ENCODE measurements at regions not wholly inside any gene's neighbourhood (a gene's known extent, or its start where the extent isn't known, plus 50 kb on each side); places are given as distances from the start of the nearest gene placed in this dataset.
"Not testable (repeated sequence)": the region's sequence is repeated elsewhere in the genome, so short reads cannot be mapped to it uniquely, and the experiment has no call there.

GRCh38 chr5:130955041-130955440, 210.0 kb downstream of the HINT1 start:
- no peak for DNase-seq (ENCODE audit: low spot score)

GRCh38 chr5:130954336-130954735, 210.7 kb downstream of the HINT1 start:
- DNase-seq (ENCODE audit: low spot score), result no peak

GRCh38 chr5:130939059-130939458, 226.0 kb downstream of the HINT1 start:
- DNase-seq (ENCODE audit: low spot score), result no peak

GRCh38 chr5:130937046-130937445, 228.0 kb downstream of the HINT1 start:
- DNase-seq (ENCODE audit: low spot score), result no peak

GRCh38 chr5:130923543-130924124, 241.4 kb downstream of the HINT1 start:
- no peak for DNase-seq (ENCODE audit: low spot score)

GRCh38 chr5:130912088-130912487, 253.0 kb downstream of the HINT1 start:
- no peak for DNase-seq (ENCODE audit: low spot score)

GRCh38 chr5:130908186-130908585, 256.9 kb downstream of the HINT1 start:
- DNase-seq (ENCODE audit: low spot score), result no peak

- DNase-seq (ENCODE audit: low spot score), result not testable (repeated sequence)
Measured at GRCh38 chr5:130897537-130898195, 267.4 kb downstream of the HINT1 start.

GRCh38 chr5:130897181-130897536, 267.9 kb downstream of the HINT1 start:
- not testable (repeated sequence) for DNase-seq (ENCODE audit: low spot score)

- DNase-seq (ENCODE audit: low spot score), result no peak
Measured at GRCh38 chr5:130896636-130897035, 268.4 kb downstream of the HINT1 start.

GRCh38 chr5:130893006-130893405, 272.1 kb downstream of the HINT1 start:
- DNase-seq (ENCODE audit: low spot score), result no peak

GRCh38 chr5:130890610-130891009, 274.4 kb downstream of the HINT1 start:
- no peak for DNase-seq (ENCODE audit: low spot score)

- no peak for DNase-seq (ENCODE audit: low spot score)
Measured at GRCh38 chr5:130885691-130886090, 279.4 kb downstream of the HINT1 start.

GRCh38 chr5:130885027-130885426, 280.0 kb downstream of the HINT1 start:
- no peak for DNase-seq (ENCODE audit: low spot score)

- no peak for DNase-seq (ENCODE audit: low spot score)
Measured at GRCh38 chr5:130884023-130884422, 281.0 kb downstream of the HINT1 start.

- no peak for DNase-seq (ENCODE audit: low spot score)
Measured at GRCh38 chr5:130875656-130876055, 289.4 kb downstream of the HINT1 start.

- no peak for DNase-seq (ENCODE audit: low spot score)
Measured at GRCh38 chr5:130874861-130875417, 290.1 kb downstream of the HINT1 start.

GRCh38 chr5:130871346-130872086, 293.5 kb downstream of the HINT1 start:
- peak; percentile 49 for DNase-seq (ENCODE audit: low spot score)

GRCh38 chr5:130870691-130871090, 294.4 kb downstream of the HINT1 start:
- DNase-seq (ENCODE audit: low spot score), result no peak

- DNase-seq (ENCODE audit: low spot score), result no peak
Measured at GRCh38 chr5:130868186-130868840, 296.7 kb downstream of the HINT1 start.

- DNase-seq (ENCODE audit: low spot score), result no peak
Measured at GRCh38 chr5:130845049-130845765, 319.8 kb downstream of the HINT1 start.

All from CD4-positive, alpha-beta T cell treated with Interleukin-15 for 4 hours (primary cell).